ENCODE measurements at regions not wholly inside any gene's neighbourhood (a gene's known extent, or its start where the extent isn't known, plus 50 kb on each side); places are given as distances from the start of the nearest gene placed in this dataset.

GRCh38 chr14:89701211-89702043, 253.1 kb downstream of the EFCAB11 start:
- TF ChIP-seq CTCF (IDR thresholded peaks at IDR 0.05) (no peak), POLR2A (IDR thresholded peaks at IDR 0.05) (no peak)
